Neural cell (in vitro differentiated cells): ENCODE measurements at regions not wholly inside any gene's neighbourhood (a gene's known extent, or its start where the extent isn't known, plus 50 kb on each side); places are given as distances from the start of the nearest gene placed in this dataset.

Source experiments
- H2AFZ ChIP-seq: fragments of 200-600, 300-800 bp; sonication (generic), shearing (Covaris generic); 2 replicates; pipeline ENCODE4 v1.6.0; 2014; ENCODE audit warnings: low read depth, mild to moderate bottlenecking, antibody characterized with exemption, low read length, moderate library complexity
- H3F3A ChIP-seq: fragments of 200-600 bp; shearing (Covaris generic); 2 replicates; pipeline ENCODE4 v1.6.1; 2016; ENCODE audit warnings: mild to moderate bottlenecking, moderate library complexity, mixed read lengths, antibody characterized with exemption, low read length; ENCODE audit not compliant: insufficient read depth, poor library complexity, severe bottlenecking
- H3K27ac ChIP-seq: fragments of 200-600, 300-800 bp; sonication (generic), shearing (Covaris generic); 2 replicates; pipeline ENCODE4 v1.5.1; 2014; ENCODE audit warnings: mild to moderate bottlenecking, low read length, moderate library complexity
- H3K27me3 ChIP-seq: fragments of 300-800, 200-600 bp; sonication (generic), shearing (Covaris generic); 2 replicates; pipeline ENCODE4 v1.6.0; 2014; ENCODE audit warnings: mild to moderate bottlenecking, low read depth, low read length, moderate library complexity; ENCODE audit not compliant: insufficient read depth
- H3K36me3 ChIP-seq: fragments of 300-800, 200-600 bp; sonication (generic), shearing (Covaris generic); 2 replicates; pipeline ENCODE4 v1.5.1; 2014; ENCODE audit warnings: mild to moderate bottlenecking, antibody characterized with exemption, low read length, moderate library complexity; ENCODE audit not compliant: insufficient read depth
- H3K4me2 ChIP-seq: fragments of 300-800, 200-600 bp; sonication (generic), shearing (Covaris generic); 2 replicates; pipeline ENCODE4 v1.6.0; 2014; ENCODE audit warnings: mild to moderate bottlenecking, low read length
- H3K4me3 ChIP-seq: fragments of 300-800, 200-600 bp; sonication (generic), shearing (Covaris generic); 2 replicates; pipeline ENCODE4 v1.5.1; 2014; ENCODE audit warnings: mild to moderate bottlenecking, low read length, moderate library complexity
- H3K79me2 ChIP-seq: fragments of 200-600 bp; shearing (Covaris generic); replicated peaks from 2 replicates; pipeline ENCODE4 v1.6.0; 2014; ENCODE audit warnings: mild to moderate bottlenecking, low read length, moderate library complexity; ENCODE audit not compliant: insufficient read depth
- H3K9ac ChIP-seq: fragments of 300-800, 200-600 bp; sonication (generic), shearing (Covaris generic); 2 replicates; pipeline ENCODE4 v1.6.1; 2016; ENCODE audit warnings: mild to moderate bottlenecking, low read length, mixed read lengths
- H3K9me2 ChIP-seq: fragments of 200-600 bp; shearing (Covaris generic); 2 replicates; pipeline ENCODE4 v1.6.1; 2016; ENCODE audit warnings: mild to moderate bottlenecking, low read length, mixed read lengths; ENCODE audit not compliant: insufficient read depth
- H3K9me3 ChIP-seq: fragments of 200-600, 300-800 bp; sonication (generic), shearing (Covaris generic); 2 replicates; pipeline ENCODE4 v1.6.1; 2016; ENCODE audit warnings: mild to moderate bottlenecking, mixed run types, low read length, moderate library complexity, mixed read lengths
- H4K20me1 ChIP-seq: fragments of 200-600 bp; shearing (Covaris generic); 2 replicates; pipeline ENCODE4 v1.6.1; 2016; ENCODE audit warnings: mild to moderate bottlenecking, mixed run types; ENCODE audit not compliant: insufficient read depth
- CTCF ChIP-seq: fragments of 450-650 bp; IDR thresholded peaks from 2 replicates; pipeline ENCODE4 v1.5.1; 2014; ENCODE audit warnings: antibody characterized with exemption, mild to moderate bottlenecking, moderate library complexity; ENCODE audit not compliant: poor library complexity, severe bottlenecking
- EP300 ChIP-seq: fragments of 450-650 bp; conservative IDR thresholded peaks from 2 replicates; pipeline ENCODE4 v1.6.1; 2014; ENCODE audit warnings: antibody characterized with exemption, mild to moderate bottlenecking, moderate library complexity; ENCODE audit not compliant: poor library complexity, severe bottlenecking
- EZH2 ChIP-seq: fragments of 200-600, 300-800 bp; shearing (Covaris generic), sonication (generic); IDR thresholded peaks from 2 replicates; pipeline ENCODE4 v1.6.1; 2014; ENCODE audit warnings: antibody characterized with exemption, low read length, borderline replicate concordance, mild to moderate bottlenecking; ENCODE audit not compliant: insufficient read depth, poor library complexity, severe bottlenecking
- MXI1 ChIP-seq: fragments of 450-650 bp; conservative IDR thresholded peaks from 2 replicates; pipeline ENCODE4 v1.6.1; 2014; ENCODE audit warnings: antibody characterized with exemption, mild to moderate bottlenecking; ENCODE audit not compliant: poor library complexity, severe bottlenecking
- POLR2AphosphoS5 ChIP-seq: IDR thresholded peaks from 2 replicates; pipeline ENCODE4 v1.6.1; 2012
- RAD21 ChIP-seq: fragments of 450-650 bp; conservative IDR thresholded peaks from 2 replicates; pipeline ENCODE4 v1.6.1; 2014; ENCODE audit warnings: antibody characterized with exemption, mild to moderate bottlenecking, moderate library complexity
- REST ChIP-seq: IDR thresholded peaks from 2 replicates; pipeline ENCODE4 v1.6.1; 2012; ENCODE audit warnings: borderline replicate concordance
- SMC3 ChIP-seq: fragments of 450-650 bp; conservative IDR thresholded peaks from 2 replicates; pipeline ENCODE4 v1.6.1; 2014; ENCODE audit warnings: antibody characterized with exemption, mild to moderate bottlenecking, moderate library complexity; ENCODE audit not compliant: poor library complexity
- TAF1 ChIP-seq: IDR thresholded peaks from 2 replicates; pipeline ENCODE4 v1.6.1; 2012; ENCODE audit warnings: low read depth

GRCh38 chr2:146241023-146241422 lies 1603.8 kb upstream of the ACVR2A start:
- Histone ChIP-seq H3K27ac (no peak overlapping the region), H3K9me2 (no peaks in the 10 kb centered on the region)

GRCh38 chr2:146240391-146240790 lies 1604.4 kb upstream of the ACVR2A start:
- Histone ChIP-seq H3K9me2 (no peaks in the 10 kb centered on the region), H2AFZ (no peak overlapping the region), H3K9ac (no peak overlapping the region), H3K4me3 (no peak overlapping the region), H3K27me3 (no peaks in the 10 kb centered on the region), H3K27ac (no peak overlapping the region), H3F3A (no peaks in the 10 kb centered on the region), H3K36me3 (no peaks in the 10 kb centered on the region), H3K9me3 (no peaks in the 10 kb centered on the region), H3K79me2 (no peaks in the 10 kb centered on the region), H4K20me1 (no peaks in the 10 kb centered on the region), H3K4me2 (no peak overlapping the region)
- no peak for TF ChIP-seq RAD21
- TF ChIP-seq SMC3 = no peak
- no peak for TF ChIP-seq CTCF
- no peak for TF ChIP-seq MXI1
- no peak for TF ChIP-seq EZH2
- TF ChIP-seq REST = no peak

More at GRCh38 chr2:146241023-146241422, 1603.8 kb upstream of the ACVR2A start:
- Histone ChIP-seq H3K4me2 (no peak overlapping the region), H3K79me2 (no peaks in the 10 kb centered on the region), H3K4me3 (no peak overlapping the region), H3F3A (no peaks in the 10 kb centered on the region), H3K9ac (no peak overlapping the region), H3K9me3 (no peaks in the 10 kb centered on the region), H2AFZ (no peak overlapping the region), H3K27me3 (no peaks in the 10 kb centered on the region), H4K20me1 (no peaks in the 10 kb centered on the region), H3K36me3 (no peaks in the 10 kb centered on the region)
- TF ChIP-seq CTCF (no peak), EP300 (no peak), EZH2 (no peak), TAF1 (no peak), REST (no peak), RAD21 (no peak), POLR2AphosphoS5 (no peak), MXI1 (no peak)
